SHP77 (cell line): ENCODE measurements at regions not wholly inside any gene's neighbourhood (a gene's known extent, or its start where the extent isn't known, plus 50 kb on each side); places are given as distances from the start of the nearest gene placed in this dataset.

Source experiments
- DNase-seq, 2 experiments: peaks; one replicate each; lab custom pipeline; 2025; lab: John Stamatoyannopoulos, UW

GRCh38 chr12:107525063-107525718 is 160.4 kb upstream of the PWP1 start:
- DNase-seq, result no peak

- no peak for DNase-seq
These were observed 159.7 kb upstream of the PWP1 start for GRCh38 chr12:107525719-107526554.

GRCh38 chr12:107526555-107527180 is 158.9 kb upstream of the PWP1 start:
- DNase-seq, result no peak

GRCh38 chr12:107528731-107529365 is 156.8 kb upstream of the PWP1 start:
- DNase-seq, result no peak

GRCh38 chr12:107529991-107530390 is 155.6 kb upstream of the PWP1 start:
- DNase-seq, result no peak

GRCh38 chr12:107530701-107531100 is 154.9 kb upstream of the PWP1 start:
- DNase-seq, result no peak

GRCh38 chr12:107533218-107533617 is 152.4 kb upstream of the PWP1 start:
- DNase-seq, result no peak

GRCh38 chr12:107536613-107537012 is 149.0 kb upstream of the PWP1 start:
- no peak for DNase-seq

- DNase-seq, result no peak
These were observed 148.0 kb upstream of the PWP1 start for GRCh38 chr12:107537464-107538119.

- no peak for DNase-seq
These were observed 146.2 kb upstream of the PWP1 start for GRCh38 chr12:107539196-107539939.

- DNase-seq, result no peak
These were observed 144.4 kb upstream of the PWP1 start for GRCh38 chr12:107541001-107541705.

GRCh38 chr12:107543416-107543815 is 142.2 kb upstream of the PWP1 start:
- DNase-seq, result no peak

GRCh38 chr12:107543841-107544240 is 141.8 kb upstream of the PWP1 start:
- no peak for DNase-seq

GRCh38 chr12:107544937-107545336 is 140.7 kb upstream of the PWP1 start:
- no peak for DNase-seq

GRCh38 chr12:107545737-107546353 is 139.8 kb upstream of the PWP1 start:
- DNase-seq, result no peak

GRCh38 chr12:107547389-107547788 is 138.2 kb upstream of the PWP1 start:
- no peak for DNase-seq

GRCh38 chr12:107549651-107550480 is 135.7 kb upstream of the PWP1 start:
- no peak for DNase-seq

GRCh38 chr12:107551434-107551833 is 134.2 kb upstream of the PWP1 start:
- DNase-seq, result no peak

- DNase-seq, result no peak
These were observed 133.3 kb upstream of the PWP1 start for GRCh38 chr12:107552263-107552662.
